Ecto neural progenitor cell (in vitro differentiated cells): ENCODE measurements at regions not wholly inside any gene's neighbourhood (a gene's known extent, or its start where the extent isn't known, plus 50 kb on each side); places are given as distances from the start of the nearest gene placed in this dataset.

ENCODE experiments used
- DNase-seq: peaks from one replicate; pipeline ENCODE4 v3.0.0-alpha.2; 2018; ENCODE audit warnings: low spot score

GRCh38 chr6:17226786-17227233 is 54.4 kb upstream of the RBM24 start:
- no peak for DNase-seq

DNA sequence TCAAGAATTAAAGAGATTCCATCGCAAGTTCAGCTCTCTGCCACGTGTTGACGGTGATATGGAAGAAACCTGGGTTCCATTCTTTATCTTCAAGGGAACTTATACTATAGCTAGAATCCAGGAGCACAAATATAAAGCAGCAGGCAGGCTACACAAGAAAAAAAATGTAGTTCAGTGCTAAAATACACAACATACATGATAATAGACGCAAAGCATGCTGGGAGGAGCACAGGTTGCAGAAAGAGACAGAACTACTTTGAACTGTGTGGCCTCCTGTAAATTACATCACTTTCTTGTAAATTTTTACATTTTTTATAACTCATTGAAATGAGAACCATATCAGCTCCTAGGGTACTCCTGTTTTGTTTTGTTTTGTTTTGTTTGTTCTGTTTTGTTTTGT is 53.8 kb upstream of the RBM24 start:
- DNase-seq, result no peak
